Small intestine (tissue), 7 donors: ENCODE measurements at regions not wholly inside any gene's neighbourhood (a gene's known extent, or its start where the extent isn't known, plus 50 kb on each side); places are given as distances from the start of the nearest gene placed in this dataset.
"Not testable (repeated sequence)": the region's sequence is repeated elsewhere in the genome, so short reads cannot be mapped to it uniquely, and the experiment has no call there.

Experiments used
- DNase-seq, 2 donors: peaks; one replicate each; pipeline versions ENCODE4 v3.0.0 to v3.0.0-alpha.2; 2013
- FAIRE-seq: peaks from 2 replicates; lab custom pipeline; 2012; peaks lifted over from hg19 to GRCh38; lab: Jason Lieb, UNC
- H3K27ac ChIP-seq, 3 donors: one replicate each; pipeline ENCODE4 v1.5.1; 2013; ENCODE audit warnings: low read length in 2 of 3, mild to moderate bottlenecking in 2 of 3, control low read depth in 1 of 3, inconsistent platforms in 1 of 3, low read depth in 1 of 3, moderate library complexity in 1 of 3
- H3K27me3 ChIP-seq, 3 donors: one replicate each; pipeline ENCODE4 v1.6.1; 2013; ENCODE audit warnings: low read length in 3 of 3, inconsistent platforms in 1 of 3; ENCODE audit not compliant: control insufficient read depth in 3 of 3, insufficient read depth in 3 of 3
- H3K36me3 ChIP-seq, 3 donors: one replicate each; pipeline ENCODE4 v1.6.1; 2013; ENCODE audit warnings: low read length in 3 of 3, inconsistent platforms in 1 of 3, low read depth in 1 of 3, mild to moderate bottlenecking in 1 of 3, moderate library complexity in 1 of 3; ENCODE audit not compliant: control insufficient read depth in 3 of 3, insufficient read depth in 2 of 3
- H3K4me1 ChIP-seq, 3 donors: one replicate each; pipeline ENCODE4 v1.6.1; 2013; ENCODE audit warnings: low read length in 2 of 3, inconsistent platforms in 1 of 3, low read depth in 1 of 3, mild to moderate bottlenecking in 1 of 3, moderate library complexity in 1 of 3; ENCODE audit not compliant: control insufficient read depth in 3 of 3, insufficient read depth in 2 of 3
- H3K4me3 ChIP-seq, 3 donors: one replicate each; pipeline ENCODE4 v1.5.1; 2013; ENCODE audit warnings: low read length in 3 of 3, control low read depth in 1 of 3, inconsistent platforms in 1 of 3, low read depth in 1 of 3, mild to moderate bottlenecking in 1 of 3, moderate library complexity in 1 of 3
- H3K9me3 ChIP-seq, 2 donors: one replicate each; pipeline ENCODE4 v1.6.1; 2013; ENCODE audit warnings: low read depth in 1 of 2, low read length in 1 of 2; ENCODE audit not compliant: control insufficient read depth in 2 of 2, insufficient read depth in 1 of 2
- WGBS, 3 donors: extraction: QIAGEN DNeasy Blood & Tissue Kit; methylation state at CpG; one replicate each; pipeline ENCODE4 v1.1.7; 2013; 5-methylcytosine and 5-hydroxymethylcytosine counted together
- donor health status: healthy with polysubstance abuse.
- donor health status: control.
- donor health status: control.
- donor health status: Bipolar disorder and iron deficiency.
- donor health status: healthy.

DNA sequence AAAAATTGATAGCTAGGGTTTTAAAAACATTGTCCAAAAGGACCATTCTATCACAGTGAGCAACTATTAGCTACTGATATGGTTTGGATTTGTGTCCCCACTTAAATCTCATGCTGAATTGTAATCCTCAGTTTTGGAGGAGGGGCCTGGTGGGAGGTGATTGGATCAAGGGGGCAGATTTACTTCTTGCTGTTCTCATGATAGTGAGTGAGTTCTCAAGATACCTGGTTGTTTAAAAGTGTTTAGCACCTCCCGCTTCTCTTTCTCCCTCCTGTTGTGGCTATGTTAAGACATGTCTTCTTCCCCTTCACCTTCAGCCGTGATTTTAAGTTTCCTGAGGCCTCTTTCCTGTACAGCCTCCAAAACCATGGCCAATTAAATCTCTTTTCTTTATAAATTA, 500.4 kb upstream of the POT1 start:
- no peak for DNase-seq
- no peak for FAIRE-seq
- H3K27me3 ChIP-seq, result no peaks in the 10 kb centered on the region

GRCh38 chr7:125427676-125428075, 498.1 kb upstream of the POT1 start:
- FAIRE-seq, result no peak

More for the DNA sequence above, 500.4 kb upstream of the POT1 start:
- 71 to 90% (median 78%) methylated on average over 2 of the region's 2 CpGs for WGBS, 3 donors
- H3K36me3 ChIP-seq, result no peaks in the 10 kb centered on the region
- no peaks in the 10 kb centered on the region for H3K4me1 ChIP-seq
- H3K4me3 ChIP-seq, result no peak overlapping the region
- no peak overlapping the region for H3K27ac ChIP-seq
- no peaks in the 10 kb centered on the region for H3K9me3 ChIP-seq

DNA sequence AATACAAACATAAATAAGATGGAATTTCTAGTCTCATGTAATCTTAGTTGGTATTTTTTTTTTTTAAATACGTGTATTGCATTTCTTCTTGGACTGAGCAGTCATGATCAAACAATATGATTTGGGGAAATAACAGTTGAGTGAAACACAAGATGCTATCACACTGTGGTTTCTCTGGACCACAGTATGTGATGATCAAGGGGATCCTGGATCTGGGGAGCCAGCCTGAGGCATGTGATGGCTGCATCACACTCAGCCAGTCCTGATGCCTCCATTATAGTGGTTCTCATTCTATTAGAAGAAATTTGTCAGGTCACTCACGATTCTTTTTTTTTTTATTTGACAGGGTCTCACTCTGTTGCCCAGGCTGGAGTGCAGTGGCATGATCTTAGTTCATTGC, 495.9 kb upstream of the POT1 start:
- no peak for FAIRE-seq
- Histone ChIP-seq H3K9me3 (no peaks in the 10 kb centered on the region), H3K4me3 (no peak overlapping the region), H3K4me1 (no peaks in the 10 kb centered on the region), H3K36me3 (no peaks in the 10 kb centered on the region), H3K27ac (no peak overlapping the region), H3K27me3 (no peaks in the 10 kb centered on the region)
- WGBS, 3 donors, result 81 to 88% (median 87%) methylated on average over 2 of the region's 2 CpGs
- DNase-seq, result no peak

More at GRCh38 chr7:125427676-125428075, 498.1 kb upstream of the POT1 start:
- Histone ChIP-seq H3K36me3 (no peaks in the 10 kb centered on the region), H3K9me3 (no peaks in the 10 kb centered on the region), H3K4me3 (no peak overlapping the region), H3K4me1 (no peaks in the 10 kb centered on the region), H3K27ac (no peak overlapping the region), H3K27me3 (no peaks in the 10 kb centered on the region)
- no peak for DNase-seq
- WGBS, 3 donors, result 10 to 23% (median 17%) methylated on average over 1 of the region's 1 CpG

GRCh38 chr7:125424721-125425120, 495.1 kb upstream of the POT1 start:
- H3K27ac ChIP-seq, result no peak overlapping the region
- 53 to 55% (median 54%) methylated on average over 3 of the region's 3 CpGs for WGBS, 3 donors
- FAIRE-seq (no peak), DNase-seq (no peak)
- no peak overlapping the region for H3K4me3 ChIP-seq
- H3K4me1 ChIP-seq, result no peaks in the 10 kb centered on the region
- H3K27me3 ChIP-seq, result no peaks in the 10 kb centered on the region
- H3K9me3 ChIP-seq, result no peaks in the 10 kb centered on the region
- H3K36me3 ChIP-seq, result no peaks in the 10 kb centered on the region

GRCh38 chr7:125423458-125424155, 494.0 kb upstream of the POT1 start:
- H3K9me3 ChIP-seq, result no peaks in the 10 kb centered on the region
- no peak for DNase-seq
- H3K27ac ChIP-seq, result no peak overlapping the region
- no peak for FAIRE-seq
- no peaks in the 10 kb centered on the region for H3K4me1 ChIP-seq
- H3K27me3 ChIP-seq, result no peaks in the 10 kb centered on the region
- H3K36me3 ChIP-seq, result no peaks in the 10 kb centered on the region
- H3K4me3 ChIP-seq, result no peak overlapping the region

DNA sequence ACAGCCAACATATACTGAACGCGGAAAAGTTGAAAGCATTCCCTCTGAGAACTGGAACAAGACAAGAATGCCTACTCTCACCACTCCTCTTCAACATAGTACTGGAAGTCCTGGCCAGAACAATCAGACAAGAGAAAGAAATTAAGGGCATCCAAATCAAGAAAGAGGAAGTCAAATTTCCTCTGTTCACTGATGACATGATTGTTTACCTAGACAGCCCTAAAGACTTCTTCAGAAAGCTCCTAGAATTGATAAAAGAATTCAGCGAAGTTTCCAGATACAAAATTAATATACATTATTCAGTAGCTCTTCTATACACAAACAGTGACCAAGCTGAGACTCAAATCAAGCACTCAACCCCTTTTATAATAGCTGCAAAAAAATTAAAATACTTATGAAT, 491.8 kb upstream of the POT1 start:
- not testable (repeated sequence) for H3K9me3 ChIP-seq, H3K27me3 ChIP-seq, H3K36me3 ChIP-seq, H3K27ac ChIP-seq, H3K4me3 ChIP-seq, H3K4me1 ChIP-seq, DNase-seq, FAIRE-seq
- WGBS, 3 donors, result 79 to 88% (median 83%) methylated on average over 3 of the region's 3 CpGs

- FAIRE-seq (no peak), DNase-seq (no peak)
- no peaks in the 10 kb centered on the region for H3K36me3 ChIP-seq
- no peak overlapping the region for H3K4me3 ChIP-seq
- no peaks in the 10 kb centered on the region for H3K4me1 ChIP-seq
- WGBS, 3 donors, result 42 to 71% (median 64%) methylated on average over 2 of the region's 2 CpGs
- H3K9me3 ChIP-seq, result peaks cover 0 to 1% of the 10 kb centered on the region in 2 donors
- no peaks in the 10 kb centered on the region for H3K27me3 ChIP-seq
- no peak overlapping the region for H3K27ac ChIP-seq
These were observed 483.5 kb upstream of the POT1 start for GRCh38 chr7:125412890-125413665.

DNA sequence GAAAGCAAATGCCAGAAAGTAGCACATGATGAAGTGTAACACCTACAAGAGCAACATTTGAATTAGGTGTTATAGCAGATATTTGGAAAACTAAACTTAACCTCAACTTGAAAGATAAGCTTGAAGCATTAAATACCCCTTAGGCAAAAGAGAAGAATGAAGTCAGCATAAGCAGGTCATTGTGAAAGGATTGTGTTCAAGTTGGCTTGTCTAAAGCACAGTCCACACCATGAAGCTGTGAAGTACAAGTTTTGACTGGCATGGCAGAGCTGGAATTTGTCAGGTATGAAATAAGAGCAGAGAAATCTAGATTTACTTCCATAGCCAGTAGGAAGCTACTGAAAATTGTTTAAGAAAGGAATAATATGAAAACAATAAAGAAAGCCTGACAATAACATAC, 480.3 kb upstream of the POT1 start:
- H3K9me3 ChIP-seq, result no peaks in the 10 kb centered on the region
- DNase-seq (no peak), FAIRE-seq (no peak)
- H3K4me3 ChIP-seq, result no peak overlapping the region
- H3K4me1 ChIP-seq, result no peaks in the 10 kb centered on the region
- H3K36me3 ChIP-seq, result no peaks in the 10 kb centered on the region
- H3K27me3 ChIP-seq, result no peaks in the 10 kb centered on the region
- H3K27ac ChIP-seq, result no peak overlapping the region
